ENCODE measurements at regions not wholly inside any gene's neighbourhood (a gene's known extent, or its start where the extent isn't known, plus 50 kb on each side); places are given as distances from the start of the nearest gene placed in this dataset.
A peak's percentile ranks its signal among the peaks of the same experiment; 100 is the strongest.

DNA sequence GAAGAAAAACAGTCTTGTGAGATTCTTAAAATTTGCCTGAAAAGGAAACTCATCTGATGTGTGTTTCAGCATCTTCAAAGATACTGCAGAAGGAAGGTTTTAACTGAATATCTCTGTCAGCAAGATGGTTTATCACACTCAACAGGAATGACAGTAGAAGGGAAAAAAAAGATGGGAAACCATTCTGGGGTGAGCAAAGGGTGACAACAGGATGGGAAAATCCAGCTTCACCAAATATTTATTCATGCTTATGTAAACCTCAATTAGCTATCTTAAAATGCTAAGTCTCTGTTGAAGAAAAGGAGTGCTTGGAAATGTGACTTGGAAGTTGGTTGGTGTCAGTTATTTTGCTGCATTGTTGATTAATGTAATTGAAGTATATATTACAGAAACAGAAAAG is 82.2 kb downstream of the FZD1 start:
- Histone ChIP-seq H3K4me3 (no peak overlapping the region), H3K27ac (no peak overlapping the region), H3K9me3 (no peaks in the 10 kb centered on the region), H3K4me1 (peaks cover 11 to 31% of the 10 kb centered on the region in 2 donors), H3K27me3 (no peaks in the 10 kb centered on the region), H3K36me3 (no peaks in the 10 kb centered on the region)
- peak in 1 of 4 donors; percentile 49 for DNase-seq
- intact Hi-C loops (cut with DNase I), result no loop called here
- TF ChIP-seq, protein P1, sequence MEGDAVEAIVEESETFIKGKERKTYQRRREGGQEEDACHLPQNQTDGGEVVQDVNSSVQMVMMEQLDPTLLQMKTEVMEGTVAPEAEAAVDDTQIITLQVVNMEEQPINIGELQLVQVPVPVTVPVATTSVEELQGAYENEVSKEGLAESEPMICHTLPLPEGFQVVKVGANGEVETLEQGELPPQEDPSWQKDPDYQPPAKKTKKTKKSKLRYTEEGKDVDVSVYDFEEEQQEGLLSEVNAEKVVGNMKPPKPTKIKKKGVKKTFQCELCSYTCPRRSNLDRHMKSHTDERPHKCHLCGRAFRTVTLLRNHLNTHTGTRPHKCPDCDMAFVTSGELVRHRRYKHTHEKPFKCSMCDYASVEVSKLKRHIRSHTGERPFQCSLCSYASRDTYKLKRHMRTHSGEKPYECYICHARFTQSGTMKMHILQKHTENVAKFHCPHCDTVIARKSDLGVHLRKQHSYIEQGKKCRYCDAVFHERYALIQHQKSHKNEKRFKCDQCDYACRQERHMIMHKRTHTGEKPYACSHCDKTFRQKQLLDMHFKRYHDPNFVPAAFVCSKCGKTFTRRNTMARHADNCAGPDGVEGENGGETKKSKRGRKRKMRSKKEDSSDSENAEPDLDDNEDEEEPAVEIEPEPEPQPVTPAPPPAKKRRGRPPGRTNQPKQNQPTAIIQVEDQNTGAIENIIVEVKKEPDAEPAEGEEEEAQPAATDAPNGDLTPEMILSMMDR (IDR thresholded peaks at IDR 0.05), result no peak
- no peak for ATAC-seq

DNA sequence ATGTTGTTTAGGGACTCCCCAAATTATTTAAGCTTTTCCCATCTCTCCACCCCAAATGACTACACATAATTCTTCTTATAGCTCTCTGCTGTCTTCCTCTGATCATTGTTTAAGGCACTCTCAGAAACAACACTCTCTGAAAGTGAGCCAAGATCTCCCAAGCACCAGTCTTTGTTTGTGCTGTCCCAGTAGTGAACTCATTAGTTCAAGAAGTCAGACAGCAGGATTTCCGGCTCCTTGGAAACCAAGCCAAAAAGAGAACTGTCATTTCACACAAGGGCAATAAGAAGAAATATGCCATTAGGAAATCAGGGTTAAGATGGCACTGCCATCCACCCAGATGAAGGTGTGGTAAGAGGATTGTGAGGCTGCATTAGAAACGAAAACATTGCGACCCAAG is 83.1 kb downstream of the FZD1 start:
- Histone ChIP-seq H3K4me3 (no peak overlapping the region), H3K36me3 (no peaks in the 10 kb centered on the region), H3K27ac (no peak overlapping the region), H3K9me3 (no peaks in the 10 kb centered on the region), H3K27me3 (no peaks in the 10 kb centered on the region), H3K4me1 (peaks cover 11 to 31% of the 10 kb centered on the region in 2 donors)
- ATAC-seq (peak; percentile 50), DNase-seq (peak in 2 of 4 donors; percentile 57 to 75)
- intact Hi-C loops (cut with DNase I), result no loop called here
- TF ChIP-seq, protein P1 (IDR thresholded peaks at IDR 0.05), result no peak

DNA sequence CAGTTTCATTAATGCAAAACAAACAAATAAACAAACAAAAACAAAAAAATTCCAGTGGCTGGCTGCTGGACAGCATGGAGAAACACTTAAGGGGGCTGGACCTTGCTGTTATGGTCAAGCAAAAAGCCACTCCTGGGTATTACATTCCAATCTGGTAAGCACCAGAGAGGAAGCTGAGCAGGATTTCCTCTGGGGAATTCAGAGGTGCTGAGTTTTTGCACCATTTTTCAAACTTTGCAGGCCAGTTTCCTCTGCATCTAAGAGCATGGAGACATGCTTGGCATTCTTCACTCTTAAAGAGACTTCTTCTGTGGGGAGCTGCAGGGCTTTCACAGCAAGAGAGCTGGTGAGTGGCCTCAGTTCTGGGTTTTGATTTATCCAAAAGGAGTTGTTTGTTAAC is 84.5 kb downstream of the FZD1 start:
- ATAC-seq (no peak), DNase-seq (no peak)
- H3K27me3 ChIP-seq, result no peaks in the 10 kb centered on the region
- intact Hi-C loops (cut with DNase I), result no loop called here
- H3K4me3 ChIP-seq, result no peak overlapping the region
- peaks cover 12 to 29% of the 10 kb centered on the region in 2 donors for H3K4me1 ChIP-seq
- TF ChIP-seq, protein P1 (IDR thresholded peaks at IDR 0.05), result no peak
- no peak overlapping the region for H3K27ac ChIP-seq
- H3K9me3 ChIP-seq, result no peaks in the 10 kb centered on the region
- H3K36me3 ChIP-seq, result no peaks in the 10 kb centered on the region

DNA sequence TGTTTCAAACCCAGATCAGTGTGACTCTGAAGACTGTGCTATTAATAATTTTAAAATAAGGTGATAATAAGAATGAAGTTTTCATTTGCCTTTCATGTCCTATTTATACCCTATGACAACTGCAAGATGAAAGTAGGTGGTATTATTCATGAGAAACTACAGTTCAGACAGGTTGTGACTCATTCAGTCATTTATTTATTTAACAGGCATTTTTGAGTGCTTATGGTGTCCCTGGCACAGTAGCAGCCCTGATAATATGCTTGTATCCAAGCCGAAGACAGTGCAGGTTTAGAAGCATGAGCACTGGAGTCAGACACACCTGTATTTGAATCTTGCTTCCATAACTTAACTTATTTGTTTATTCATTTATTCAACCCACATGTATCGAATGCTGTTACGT is 87.1 kb downstream of the FZD1 start:
- DNase-seq, result no peak
- Histone ChIP-seq H3K9me3 (no peaks in the 10 kb centered on the region), H3K4me1 (peaks cover 10 to 21% of the 10 kb centered on the region in 2 donors), H3K4me3 (no peak overlapping the region), H3K27ac (no peak overlapping the region), H3K27me3 (no peaks in the 10 kb centered on the region), H3K36me3 (no peaks in the 10 kb centered on the region)
- no peak for ATAC-seq
- TF ChIP-seq, protein P1 (IDR thresholded peaks at IDR 0.05), result no peak
- intact Hi-C loops (cut with DNase I), result no loop called here

DNA sequence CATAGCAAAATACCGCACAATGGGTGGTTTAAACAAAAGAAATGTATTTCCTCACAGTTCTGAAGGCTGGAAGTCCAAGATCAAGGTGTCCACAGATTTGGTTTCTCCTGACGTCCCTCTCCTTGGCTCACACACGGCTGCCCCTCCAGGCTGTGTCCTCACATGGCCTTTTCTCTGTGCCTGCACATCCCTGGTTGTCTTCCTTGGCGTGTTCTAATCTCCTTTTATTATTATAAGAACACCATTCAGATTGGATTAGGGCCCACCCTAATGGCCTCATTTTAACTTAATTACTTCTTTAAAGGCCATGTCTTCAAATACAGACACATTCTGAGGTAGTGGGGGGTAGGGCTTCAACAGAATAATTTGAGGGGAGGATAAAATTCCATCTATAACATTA is 87.9 kb downstream of the FZD1 start:
- Histone ChIP-seq H3K9me3 (no peaks in the 10 kb centered on the region), H3K4me3 (no peak overlapping the region), H3K4me1 (peaks cover 10 to 14% of the 10 kb centered on the region in 2 donors), H3K27ac (no peak overlapping the region), H3K27me3 (no peaks in the 10 kb centered on the region), H3K36me3 (no peaks in the 10 kb centered on the region)
- TF ChIP-seq, protein P1 (IDR thresholded peaks at IDR 0.05), result no peak
- DNase-seq (no peak), ATAC-seq (no peak)
- intact Hi-C loops (cut with DNase I), result no loop called here
